Urothelium cell line (cell line): ENCODE measurements at regions not wholly inside any gene's neighbourhood (a gene's known extent, or its start where the extent isn't known, plus 50 kb on each side); places are given as distances from the start of the nearest gene placed in this dataset.
"Not testable (repeated sequence)": the region's sequence is repeated elsewhere in the genome, so short reads cannot be mapped to it uniquely, and the experiment has no call there.

Experiments
- DNase-seq: peaks from one replicate; pipeline ENCODE4 v3.0.0; 2011; ENCODE audit warnings: low spot score, mixed read lengths
- FAIRE-seq: peaks from 2 replicates; lab custom pipeline; 2011; peaks lifted over from hg19 to GRCh38; lab: Jason Lieb, UNC

GRCh38 chr2:7140306-7140705 lies 223.1 kb downstream of the RNF144A start:
- FAIRE-seq (no peak), DNase-seq (no peak)

- DNase-seq: no peak
- FAIRE-seq: no peak
These were observed 228.5 kb downstream of the RNF144A start for GRCh38 chr2:7145707-7146106.

- FAIRE-seq: no peak
- no peak for DNase-seq
These were observed 228.9 kb downstream of the RNF144A start for GRCh38 chr2:7146151-7146550.

GRCh38 chr2:7154656-7155055 lies 237.4 kb downstream of the RNF144A start:
- DNase-seq (no peak), FAIRE-seq (no peak)

- FAIRE-seq: no peak
- DNase-seq: no peak
These were observed 244.3 kb downstream of the RNF144A start for GRCh38 chr2:7161501-7161900.

GRCh38 chr2:7165736-7166135 lies 248.5 kb downstream of the RNF144A start:
- no peak for FAIRE-seq
- DNase-seq: no peak

- FAIRE-seq: no peak
These were observed 250.7 kb downstream of the RNF144A start for GRCh38 chr2:7167801-7168411.

GRCh38 chr2:7169593-7169992 lies 252.4 kb downstream of the RNF144A start:
- DNase-seq: no peak

More at GRCh38 chr2:7167801-7168411, 250.7 kb downstream of the RNF144A start:
- DNase-seq: no peak

GRCh38 chr2:7178996-7179395 lies 261.8 kb downstream of the RNF144A start:
- not testable (repeated sequence) for FAIRE-seq, DNase-seq

More at GRCh38 chr2:7169593-7169992, 252.4 kb downstream of the RNF144A start:
- FAIRE-seq: no peak

GRCh38 chr2:7180638-7181370 lies 263.6 kb downstream of the RNF144A start:
- DNase-seq (peak; percentile 55), FAIRE-seq (peak; percentile 68)

- no peak for FAIRE-seq
- no peak for DNase-seq
These were observed 265.3 kb downstream of the RNF144A start for GRCh38 chr2:7182525-7182924.

- peak; percentile 77 for FAIRE-seq
These were observed 271.9 kb downstream of the RNF144A start for GRCh38 chr2:7189106-7189505.

GRCh38 chr2:7190587-7191324 lies 273.5 kb downstream of the RNF144A start:
- FAIRE-seq (no peak), DNase-seq (no peak)

More at GRCh38 chr2:7189106-7189505, 271.9 kb downstream of the RNF144A start:
- DNase-seq: no peak

GRCh38 chr2:7191932-7192331 lies 274.7 kb downstream of the RNF144A start:
- DNase-seq (peak; percentile 77), FAIRE-seq (peak; percentile 92)

- no peak for FAIRE-seq
- no peak for DNase-seq
These were observed 276.2 kb downstream of the RNF144A start for GRCh38 chr2:7193457-7193856.

GRCh38 chr2:7194950-7195349 lies 277.7 kb downstream of the RNF144A start:
- no peak for FAIRE-seq
- DNase-seq: no peak

GRCh38 chr2:7196883-7197282 lies 279.7 kb downstream of the RNF144A start:
- FAIRE-seq: no peak
- no peak for DNase-seq

GRCh38 chr2:7201851-7202250 lies 284.6 kb downstream of the RNF144A start:
- FAIRE-seq (no peak), DNase-seq (no peak)

GRCh38 chr2:7203056-7203467 lies 285.9 kb downstream of the RNF144A start:
- FAIRE-seq (no peak), DNase-seq (peak; percentile 46)

GRCh38 chr2:7205151-7205830 lies 288.1 kb downstream of the RNF144A start:
- FAIRE-seq (peak; percentile 13), DNase-seq (no peak)
